GM23248 (cell line): ENCODE measurements at regions not wholly inside any gene's neighbourhood (a gene's known extent, or its start where the extent isn't known, plus 50 kb on each side); places are given as distances from the start of the nearest gene placed in this dataset.

ENCODE experiments used
- EZH2 ChIP-seq: fragments of 200-600 bp; sonication (generic); IDR thresholded peaks from 2 replicates; pipeline ENCODE4 v1.6.1; 2018; ENCODE audit warnings: antibody characterized with exemption, mild to moderate bottlenecking; ENCODE audit not compliant: insufficient read depth, poor library complexity, severe bottlenecking
- EZH2phosphoT487 ChIP-seq: fragments of 200-600 bp; sonication (generic); IDR thresholded peaks from 2 replicates; pipeline ENCODE4 v1.6.1; 2018; ENCODE audit warnings: antibody characterized with exemption, moderate library complexity, mild to moderate bottlenecking, low read depth; ENCODE audit not compliant: insufficient read depth

DNA sequence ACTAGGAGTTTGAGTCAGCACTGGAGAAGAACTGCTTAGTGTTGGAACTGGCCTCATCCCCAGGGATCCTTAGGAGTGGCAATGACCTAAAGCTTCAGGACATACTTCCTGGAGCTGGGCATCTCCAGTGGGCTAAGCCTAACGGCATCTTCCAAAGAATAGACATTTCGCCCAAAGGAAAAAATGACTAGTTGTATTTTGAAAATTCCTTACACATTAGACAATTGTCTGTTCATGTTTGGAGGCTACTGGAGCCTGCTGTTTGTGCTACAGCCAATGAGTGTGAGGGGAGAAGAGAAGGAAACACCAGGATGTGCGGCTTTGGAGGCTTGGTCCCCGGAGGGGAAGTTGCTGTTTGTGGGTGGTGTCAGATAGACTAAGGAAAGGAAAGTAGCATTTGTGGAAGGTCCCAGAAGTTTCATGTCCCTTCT, 77.6 kb downstream of the POLR2M start:
- TF ChIP-seq EZH2phosphoT487 (no peak), EZH2 (no peak)
